Colonic mucosa (tissue), 4 donors: ENCODE measurements at regions not wholly inside any gene's neighbourhood (a gene's known extent, or its start where the extent isn't known, plus 50 kb on each side); places are given as distances from the start of the nearest gene placed in this dataset.
"Not testable (repeated sequence)": the region's sequence is repeated elsewhere in the genome, so short reads cannot be mapped to it uniquely, and the experiment has no call there.

ENCODE experiments used
- DNase-seq: peaks from one replicate; pipeline ENCODE4 v3.0.0-alpha.2; 2020
- H3K27ac ChIP-seq: fragments of 200-600 bp; one replicate; pipeline ENCODE4 v1.8.0; 2021
- H3K27me3 ChIP-seq: fragments of 200-600 bp; one replicate; pipeline ENCODE4 v1.8.0; 2021
- H3K36me3 ChIP-seq: fragments of 200-600 bp; one replicate; pipeline ENCODE4 v1.8.0; 2021
- H3K4me1 ChIP-seq: fragments of 200-600 bp; one replicate; pipeline ENCODE4 v1.8.0; 2021; ENCODE audit warnings: mild to moderate bottlenecking
- H3K4me3 ChIP-seq: fragments of 200-600 bp; one replicate; pipeline ENCODE4 v1.8.0; 2021
- H3K9ac ChIP-seq, 2 donors: one replicate each; pipeline ENCODE4 v1.7.0; 2013; ENCODE audit warnings: control low read depth in 2 of 2, low read depth in 2 of 2, low read length in 2 of 2
- H3K9me3 ChIP-seq: fragments of 200-600 bp; one replicate; pipeline ENCODE4 v1.8.0; 2021
- intact Hi-C: fragments of 100-400 bp; cut with DNase I; formaldehyde crosslinking; loops from one replicate; pipeline ENCODE4 v1.14.1; 2022
- TF ChIP-seq, protein P1 (sequence below): fragments of 200-600 bp; IDR thresholded peaks from one replicate; pipeline ENCODE4 v1.8.0; 2022; ENCODE audit warnings: antibody characterized with exemption, mild to moderate bottlenecking
- donor health status: healthy.
- donor health status: DM: no; HTN: no; CAD: no.
- donor health status: DM: no; HTN: no; CAD: no.

- DNase-seq: no peak
- TF ChIP-seq, protein P1, sequence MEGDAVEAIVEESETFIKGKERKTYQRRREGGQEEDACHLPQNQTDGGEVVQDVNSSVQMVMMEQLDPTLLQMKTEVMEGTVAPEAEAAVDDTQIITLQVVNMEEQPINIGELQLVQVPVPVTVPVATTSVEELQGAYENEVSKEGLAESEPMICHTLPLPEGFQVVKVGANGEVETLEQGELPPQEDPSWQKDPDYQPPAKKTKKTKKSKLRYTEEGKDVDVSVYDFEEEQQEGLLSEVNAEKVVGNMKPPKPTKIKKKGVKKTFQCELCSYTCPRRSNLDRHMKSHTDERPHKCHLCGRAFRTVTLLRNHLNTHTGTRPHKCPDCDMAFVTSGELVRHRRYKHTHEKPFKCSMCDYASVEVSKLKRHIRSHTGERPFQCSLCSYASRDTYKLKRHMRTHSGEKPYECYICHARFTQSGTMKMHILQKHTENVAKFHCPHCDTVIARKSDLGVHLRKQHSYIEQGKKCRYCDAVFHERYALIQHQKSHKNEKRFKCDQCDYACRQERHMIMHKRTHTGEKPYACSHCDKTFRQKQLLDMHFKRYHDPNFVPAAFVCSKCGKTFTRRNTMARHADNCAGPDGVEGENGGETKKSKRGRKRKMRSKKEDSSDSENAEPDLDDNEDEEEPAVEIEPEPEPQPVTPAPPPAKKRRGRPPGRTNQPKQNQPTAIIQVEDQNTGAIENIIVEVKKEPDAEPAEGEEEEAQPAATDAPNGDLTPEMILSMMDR: no peak
- intact Hi-C loops: no loop called here
- Histone ChIP-seq H3K36me3 (no peaks in the 10 kb centered on the region), H3K4me3 (no peak overlapping the region), H3K9me3 (no peaks in the 10 kb centered on the region), H3K4me1 (no peaks in the 10 kb centered on the region), H3K27me3 (no peaks in the 10 kb centered on the region), H3K9ac (no peak overlapping the region), H3K27ac (no peak overlapping the region)
Observed at GRCh38 chr5:40347981-40348725, 331.6 kb upstream of the PTGER4 start.

DNA sequence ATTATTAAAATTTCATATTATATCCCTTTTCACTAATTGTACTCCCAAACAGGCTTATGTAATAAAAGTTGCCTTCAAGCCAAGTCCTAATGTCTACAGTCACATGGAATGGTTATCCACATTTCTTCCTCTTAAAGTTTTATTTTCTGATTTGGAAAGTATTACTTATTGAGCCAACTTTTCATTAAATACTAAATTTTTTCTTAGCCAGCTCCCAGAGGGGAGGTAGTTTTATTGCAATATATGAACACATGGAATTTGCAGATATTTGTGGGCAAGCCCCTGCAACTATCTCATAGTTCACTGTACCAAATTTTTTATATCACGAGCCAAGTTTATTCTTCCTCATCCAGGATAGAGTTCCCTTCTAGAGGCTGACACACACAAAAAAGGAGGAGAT is 332.8 kb upstream of the PTGER4 start:
- no peaks in the 10 kb centered on the region for H3K9me3 ChIP-seq
- H3K36me3 ChIP-seq: no peaks in the 10 kb centered on the region
- H3K4me1 ChIP-seq: no peaks in the 10 kb centered on the region
- intact Hi-C loops: no loop called here
- H3K4me3 ChIP-seq: no peak overlapping the region
- no peaks in the 10 kb centered on the region for H3K27me3 ChIP-seq
- no peak overlapping the region for H3K27ac ChIP-seq
- no peak overlapping the region for H3K9ac ChIP-seq
- TF ChIP-seq, protein P1: no peak
- DNase-seq: no peak

GRCh38 chr5:40338434-40338833 is 341.3 kb upstream of the PTGER4 start:
- H3K4me3 ChIP-seq, H3K9me3 ChIP-seq, H3K36me3 ChIP-seq, H3K27ac ChIP-seq, intact Hi-C loops, H3K4me1 ChIP-seq, DNase-seq, H3K9ac ChIP-seq, H3K27me3 ChIP-seq: not testable (repeated sequence)

- intact Hi-C loops: no loop called here
- H3K9ac ChIP-seq: no peak overlapping the region
- no peaks in the 10 kb centered on the region for H3K9me3 ChIP-seq
- H3K27me3 ChIP-seq: no peaks in the 10 kb centered on the region
- H3K27ac ChIP-seq: no peak overlapping the region
- DNase-seq: no peak
- TF ChIP-seq, protein P1: no peak
- no peaks in the 10 kb centered on the region for H3K4me1 ChIP-seq
- H3K4me3 ChIP-seq: no peak overlapping the region
- no peaks in the 10 kb centered on the region for H3K36me3 ChIP-seq
Observed at GRCh38 chr5:40334242-40334635, 345.5 kb upstream of the PTGER4 start.

DNA sequence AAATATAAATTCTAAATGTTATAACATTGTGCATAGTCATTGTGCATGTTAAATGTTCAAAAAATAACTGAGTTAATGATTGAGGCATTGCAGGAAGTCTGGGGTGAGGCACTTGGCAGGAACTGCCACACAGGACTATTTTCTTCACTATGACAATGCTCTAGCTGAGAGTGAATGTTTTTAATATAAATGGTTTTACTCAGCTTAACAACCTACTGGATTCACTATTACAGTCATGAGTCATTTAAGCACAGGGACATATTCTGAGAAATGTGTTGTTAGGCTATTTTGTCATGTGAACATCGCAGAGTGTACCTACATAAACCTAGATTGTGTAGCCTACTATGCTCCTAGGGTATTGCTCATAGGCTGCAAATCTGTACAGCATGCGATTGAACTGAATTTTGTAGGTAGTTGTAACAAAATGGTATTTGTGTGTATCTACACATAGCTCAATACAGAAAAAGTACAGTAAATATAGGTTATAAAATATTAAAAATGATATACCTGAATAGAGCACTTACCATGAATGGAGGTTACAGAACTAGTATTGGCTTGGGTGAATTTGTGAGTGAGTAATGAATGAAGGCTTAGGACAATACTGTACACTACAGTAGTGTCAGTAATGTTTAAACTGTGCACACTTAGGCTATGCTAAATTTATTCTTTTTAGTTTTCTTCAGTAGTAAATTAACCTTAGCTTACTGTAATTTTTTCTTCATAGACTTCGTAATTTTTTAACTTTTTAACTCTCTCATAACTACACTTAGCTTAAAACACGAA is 346.1 kb upstream of the PTGER4 start:
- Histone ChIP-seq H3K27ac (no peak overlapping the region), H3K9me3 (no peaks in the 10 kb centered on the region), H3K36me3 (no peaks in the 10 kb centered on the region), H3K4me3 (no peak overlapping the region), H3K4me1 (no peaks in the 10 kb centered on the region), H3K9ac (no peak overlapping the region), H3K27me3 (no peaks in the 10 kb centered on the region)
- TF ChIP-seq, protein P1: no peak
- no peak for DNase-seq
- intact Hi-C loops: no loop called here

GRCh38 chr5:40332970-40333369 is 346.7 kb upstream of the PTGER4 start:
- no peaks in the 10 kb centered on the region for H3K9me3 ChIP-seq
- intact Hi-C loops: no loop called here
- H3K27me3 ChIP-seq: no peaks in the 10 kb centered on the region
- no peak for DNase-seq
- H3K27ac ChIP-seq: no peak overlapping the region
- no peak overlapping the region for H3K9ac ChIP-seq
- TF ChIP-seq, protein P1: no peak
- no peak overlapping the region for H3K4me3 ChIP-seq
- no peaks in the 10 kb centered on the region for H3K36me3 ChIP-seq
- no peaks in the 10 kb centered on the region for H3K4me1 ChIP-seq
